CD4-positive, alpha-beta T cell (primary cell): ENCODE measurements at regions not wholly inside any gene's neighbourhood (a gene's known extent, or its start where the extent isn't known, plus 50 kb on each side); places are given as distances from the start of the nearest gene placed in this dataset.

Experiments used
- ATAC-seq: fragments of 200-7000 bp; cut with Tn5 transposase; one replicate; pipeline ENCODE4 v1.10.0; 2022; ENCODE audit warnings: mild to moderate bottlenecking; ENCODE audit not compliant: poor library complexity
- CTCF ChIA-PET: fragments of 350-600 bp; sonication (Branson Sonifier 250); formaldehyde crosslinking; loops from one replicate; lab custom pipeline; 2021; ENCODE audit warnings: antibody characterized with exemption, inconsistent platforms; lab: Charles Lee
- POLR2A ChIA-PET: fragments of 350-600 bp; sonication (Branson Sonifier 250); formaldehyde crosslinking; loops from one replicate; lab custom pipeline; 2021; ENCODE audit warnings: antibody characterized with exemption, inconsistent platforms; lab: Charles Lee
- DNase-seq, 14 experiments: peaks; one replicate each; pipeline ENCODE4 v3.0.0-alpha.2; 2013 to 2020; ENCODE audit warnings: mixed read lengths in 2 of 14
- H3K27ac ChIP-seq, 2 donors: one replicate each; pipeline versions ENCODE4 v1.5.1 to v1.7.0; 2013; ENCODE audit warnings: low read length in 2 of 2, low read depth in 1 of 2, mild to moderate bottlenecking in 1 of 2
- H3K27me3 ChIP-seq, 2 experiments: 1 replicate in 1 of 2; 2 replicates in 1 of 2; pipeline versions ENCODE4 v1.6.1 to v1.7.0; 2013; ENCODE audit warnings: low read length in 2 of 2, control low read depth in 1 of 2, mild to moderate bottlenecking in 1 of 2, moderate library complexity in 1 of 2; ENCODE audit not compliant: insufficient read depth in 2 of 2, control insufficient read depth in 1 of 2
- H3K36me3 ChIP-seq: one replicate; pipeline ENCODE4 v1.6.1; 2013; ENCODE audit warnings: low read length, control low read depth; ENCODE audit not compliant: insufficient read depth
- H3K4me1 ChIP-seq: one replicate; pipeline ENCODE4 v1.6.1; 2013; ENCODE audit warnings: low read length, control low read depth; ENCODE audit not compliant: insufficient read depth
- H3K4me3 ChIP-seq: one replicate; pipeline ENCODE4 v1.5.1; 2013; ENCODE audit warnings: mild to moderate bottlenecking, low read length, moderate library complexity
- H3K9me3 ChIP-seq, 2 experiments: 1 replicate in 1 of 2; 2 replicates in 1 of 2; pipeline versions ENCODE4 v1.6.1 to v1.7.0; 2013; ENCODE audit warnings: low read length in 2 of 2, mild to moderate bottlenecking in 2 of 2, control low read depth in 1 of 2, moderate library complexity in 1 of 2; ENCODE audit not compliant: control insufficient read depth in 1 of 2, insufficient read depth in 1 of 2
- H3K27ac Mint-ChIP-seq: one replicate; pipeline ENCODE4 v1.8.0; 2020; ENCODE audit warnings: mixed read lengths
- H3K27me3 Mint-ChIP-seq: one replicate; pipeline ENCODE4 v1.8.0; 2021; ENCODE audit warnings: mixed read lengths
- H3K36me3 Mint-ChIP-seq: one replicate; pipeline ENCODE4 v1.8.0; 2021; ENCODE audit warnings: low read depth, mixed read lengths
- H3K4me1 Mint-ChIP-seq: one replicate; pipeline ENCODE4 v1.8.0; 2021; ENCODE audit warnings: low read depth, mixed read lengths
- H3K4me3 Mint-ChIP-seq: one replicate; pipeline ENCODE4 v1.8.0; 2020; ENCODE audit warnings: mild to moderate bottlenecking, mixed read lengths
- H3K9me3 Mint-ChIP-seq: one replicate; pipeline ENCODE4 v1.8.0; 2020; ENCODE audit warnings: mixed read lengths
- intact Hi-C, 2 experiments: fragments of 100-400 bp; cut with DNase I in 1 of 2; cut with micrococcal nuclease in 1 of 2; formaldehyde crosslinking; loops; one replicate each; pipeline versions ENCODE4 v1.15.1 to v1.9.0; 2023 to 2025; cut with DNase I, micrococcal nuclease
- TF ChIP-seq, protein P1 (sequence below): fragments of 200-600 bp; IDR thresholded peaks from one replicate; pipeline ENCODE4 v1.8.0; 2022; ENCODE audit warnings: antibody characterized with exemption, mild to moderate bottlenecking

DNA sequence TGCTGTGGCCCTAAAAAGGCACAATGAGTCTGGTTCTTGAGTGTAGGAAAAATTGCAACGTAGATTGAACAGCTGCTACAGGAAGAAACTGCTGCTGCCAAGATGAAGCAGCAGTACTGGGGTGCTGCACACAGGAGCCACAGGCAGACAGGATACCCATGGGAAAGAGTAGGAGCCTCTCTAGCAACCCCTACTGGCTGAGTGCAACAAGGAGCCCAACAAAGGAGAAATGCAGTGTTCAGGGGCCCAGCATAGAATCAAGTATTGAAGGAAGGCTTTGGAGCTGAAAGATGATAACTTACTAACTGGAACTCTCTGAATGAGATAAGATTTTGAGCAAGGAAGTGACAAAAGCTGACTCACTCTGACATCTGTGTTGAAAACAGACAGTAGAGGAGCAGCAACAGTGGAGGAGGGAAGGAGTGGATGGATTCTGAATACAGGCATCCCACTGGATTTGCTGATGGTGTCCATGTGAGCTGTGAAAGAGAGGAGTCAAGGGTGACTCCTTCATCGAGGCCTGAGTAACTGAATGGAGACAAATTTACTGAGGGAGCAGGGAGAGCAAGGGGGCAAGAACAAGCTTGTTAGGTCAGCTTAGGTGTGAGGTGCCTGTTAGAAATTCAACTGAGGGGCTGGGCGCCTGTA lies 534.7 kb upstream of the JARID2 start:
- peaks cover 16% of the 10 kb centered on the region for H3K4me1 ChIP-seq
- H3K27ac Mint-ChIP-seq, result no peak overlapping the region
- ChIA-PET POLR2A (no interaction called here), CTCF (no interaction called here)
- H3K36me3 Mint-ChIP-seq, result no peaks in the 10 kb centered on the region
- peak; percentile 63 for ATAC-seq
- no peak overlapping the region for H3K27ac ChIP-seq
- H3K4me3 Mint-ChIP-seq, result no peak overlapping the region
- H3K9me3 Mint-ChIP-seq, result peaks cover 2% of the 10 kb centered on the region
- H3K9me3 ChIP-seq, result no peaks in the 10 kb centered on the region
- TF ChIP-seq, protein P1, sequence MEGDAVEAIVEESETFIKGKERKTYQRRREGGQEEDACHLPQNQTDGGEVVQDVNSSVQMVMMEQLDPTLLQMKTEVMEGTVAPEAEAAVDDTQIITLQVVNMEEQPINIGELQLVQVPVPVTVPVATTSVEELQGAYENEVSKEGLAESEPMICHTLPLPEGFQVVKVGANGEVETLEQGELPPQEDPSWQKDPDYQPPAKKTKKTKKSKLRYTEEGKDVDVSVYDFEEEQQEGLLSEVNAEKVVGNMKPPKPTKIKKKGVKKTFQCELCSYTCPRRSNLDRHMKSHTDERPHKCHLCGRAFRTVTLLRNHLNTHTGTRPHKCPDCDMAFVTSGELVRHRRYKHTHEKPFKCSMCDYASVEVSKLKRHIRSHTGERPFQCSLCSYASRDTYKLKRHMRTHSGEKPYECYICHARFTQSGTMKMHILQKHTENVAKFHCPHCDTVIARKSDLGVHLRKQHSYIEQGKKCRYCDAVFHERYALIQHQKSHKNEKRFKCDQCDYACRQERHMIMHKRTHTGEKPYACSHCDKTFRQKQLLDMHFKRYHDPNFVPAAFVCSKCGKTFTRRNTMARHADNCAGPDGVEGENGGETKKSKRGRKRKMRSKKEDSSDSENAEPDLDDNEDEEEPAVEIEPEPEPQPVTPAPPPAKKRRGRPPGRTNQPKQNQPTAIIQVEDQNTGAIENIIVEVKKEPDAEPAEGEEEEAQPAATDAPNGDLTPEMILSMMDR, result no peak
- H3K27me3 ChIP-seq, result no peaks in the 10 kb centered on the region
- intact Hi-C loops, result loop anchor here in 1 of 2 experiments (5.0 kb wide), 2 partner anchors 56 to 499 kb away; no protein-coding TSS in a partner anchor
- no peaks in the 10 kb centered on the region for H3K36me3 ChIP-seq
- DNase-seq, result peak in 7 of 14 experiments; percentile 11 to 74 (median 52)
- H3K27me3 Mint-ChIP-seq, result no peaks in the 10 kb centered on the region
- H3K4me3 ChIP-seq, result no peak overlapping the region
- peaks cover 14% of the 10 kb centered on the region for H3K4me1 Mint-ChIP-seq

DNA sequence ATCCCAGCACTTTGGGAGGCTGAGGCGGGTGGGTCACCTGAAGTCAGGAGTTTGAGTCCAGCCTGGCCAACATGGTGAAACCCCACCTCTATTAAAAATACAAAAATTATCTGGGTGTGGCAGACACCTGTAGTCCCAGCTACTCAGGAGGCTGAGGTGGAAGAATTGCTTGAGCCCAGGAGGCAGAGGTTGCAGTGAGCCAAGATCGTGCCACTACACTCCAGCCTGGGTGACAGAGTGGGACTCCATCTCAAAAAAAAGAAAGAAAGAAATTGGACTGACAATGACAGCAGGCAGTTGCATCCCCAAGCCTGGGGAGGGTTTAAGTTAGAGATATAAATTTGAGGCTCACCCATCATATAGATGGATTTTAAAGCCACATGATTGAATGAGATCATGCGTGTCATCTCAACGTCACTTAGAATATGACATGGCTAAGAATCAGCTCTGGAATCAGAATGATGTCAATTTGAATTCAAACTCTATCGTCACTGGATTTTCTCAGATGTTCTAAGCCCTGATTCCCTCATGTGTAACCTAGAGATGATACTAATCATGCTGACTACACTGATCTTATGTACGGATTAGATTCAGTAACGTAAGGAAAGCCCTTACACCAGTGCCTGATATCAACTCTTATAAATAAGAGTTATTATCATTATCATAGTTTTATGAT lies 534.0 kb upstream of the JARID2 start:
- Mint-ChIP-seq H3K27ac (no peak overlapping the region), H3K36me3 (no peaks in the 10 kb centered on the region), H3K4me1 (peaks cover 11% of the 10 kb centered on the region), H3K27me3 (no peaks in the 10 kb centered on the region), H3K9me3 (peaks cover 2% of the 10 kb centered on the region), H3K4me3 (no peak overlapping the region)
- H3K36me3 ChIP-seq, result no peaks in the 10 kb centered on the region
- no peaks in the 10 kb centered on the region for H3K27me3 ChIP-seq
- ChIA-PET CTCF (no interaction called here), POLR2A (no interaction called here)
- H3K4me3 ChIP-seq, result no peak overlapping the region
- H3K27ac ChIP-seq, result no peak overlapping the region
- peaks cover 15% of the 10 kb centered on the region for H3K4me1 ChIP-seq
- TF ChIP-seq, protein P1, result no peak
- ATAC-seq, result no peak
- intact Hi-C loops, result loop anchor here in 1 of 2 experiments (5.0 kb wide), 2 partner anchors 55 to 500 kb away; no protein-coding TSS in a partner anchor
- no peak for DNase-seq
- no peaks in the 10 kb centered on the region for H3K9me3 ChIP-seq

DNA sequence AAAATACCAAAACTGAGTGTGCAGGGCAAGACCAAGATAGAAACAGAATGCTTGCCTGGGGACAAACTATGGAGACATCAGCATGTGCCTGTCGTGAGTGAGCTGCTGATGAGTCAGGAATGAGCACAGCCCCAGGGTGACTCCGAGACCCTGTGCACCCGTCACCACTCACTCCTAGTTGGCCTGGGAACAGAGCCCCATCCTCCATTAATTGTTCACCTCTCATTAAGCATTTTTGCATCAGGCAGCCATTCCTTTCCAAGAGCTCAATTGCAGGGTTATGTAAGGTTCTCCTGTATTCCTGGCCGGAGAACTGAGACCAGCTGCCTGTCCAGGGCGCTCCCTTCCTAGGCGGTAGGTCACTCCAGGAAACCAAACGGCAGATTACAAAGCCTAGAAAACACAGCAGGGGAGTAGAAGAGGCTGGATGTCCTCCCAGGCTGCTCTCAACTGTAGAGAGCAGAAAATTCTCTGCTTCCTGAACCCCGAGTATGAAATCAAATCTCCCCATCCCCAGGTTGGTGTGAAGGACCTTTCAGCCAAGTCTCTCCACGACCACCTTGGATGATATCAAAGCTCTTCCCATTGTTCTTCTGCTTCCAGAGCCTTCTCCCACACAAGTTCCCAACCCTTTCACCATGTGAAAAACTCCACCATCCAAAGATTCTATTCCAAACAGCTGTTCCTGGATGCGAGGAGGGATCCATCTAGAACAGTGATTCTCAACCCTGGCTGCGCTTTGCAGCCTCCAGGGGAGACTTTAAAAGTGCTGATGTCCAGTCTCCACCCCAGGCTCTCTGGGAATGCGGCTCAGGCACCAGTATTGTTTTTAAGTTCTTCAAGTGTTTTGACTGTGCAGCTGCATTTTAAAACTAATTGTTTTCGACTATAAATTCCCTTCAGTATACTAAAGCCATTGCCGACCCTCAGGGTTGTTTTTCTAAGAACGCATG lies 532.6 kb upstream of the JARID2 start:
- Histone ChIP-seq H3K9me3 (no peaks in the 10 kb centered on the region), H3K27ac (no peak overlapping the region), H3K4me3 (no peak overlapping the region), H3K27me3 (no peaks in the 10 kb centered on the region), H3K4me1 (peaks cover 27% of the 10 kb centered on the region), H3K36me3 (no peaks in the 10 kb centered on the region)
- DNase-seq (peak in 2 of 14 experiments; percentile 35 to 64), ATAC-seq (no peak)
- Mint-ChIP-seq H3K9me3 (peaks cover 2% of the 10 kb centered on the region), H3K27me3 (no peaks in the 10 kb centered on the region), H3K4me1 (peaks cover 18% of the 10 kb centered on the region), H3K27ac (no peak overlapping the region), H3K36me3 (no peaks in the 10 kb centered on the region), H3K4me3 (no peak overlapping the region)
- ChIA-PET CTCF (interaction anchor here (1.3 kb wide), 1 partner anchor 11 kb away, joined by 3 read pairs; no protein-coding TSS in a partner anchor), POLR2A (no interaction called here)
- intact Hi-C loops, result loop anchor here in 1 of 2 experiments (5.0 kb wide), 2 partner anchors 54 to 501 kb away; no protein-coding TSS in a partner anchor
- TF ChIP-seq, protein P1, result no peak
